ENCODE measurements at regions not wholly inside any gene's neighbourhood (a gene's known extent, or its start where the extent isn't known, plus 50 kb on each side); places are given as distances from the start of the nearest gene placed in this dataset.

GRCh38 chr1:81650776-81651175 is 150.0 kb upstream of the ADGRL2 start:
- Histone ChIP-seq H3K27ac (no peak overlapping the region), H3K36me3 (no peaks in the 10 kb centered on the region), H3K27me3 (no peaks in the 10 kb centered on the region), H3K9me3 (no peaks in the 10 kb centered on the region), H3K4me1 (peaks cover 0 to 11% (median 0%) of the 10 kb centered on the region in 3 donors), H3K4me3 (no peak overlapping the region)
- intact Hi-C loops (cut with DNase I): no loop called here
- no peak for DNase-seq
- TF ChIP-seq CTCF (IDR thresholded peaks at IDR 0.05): no peak
- no peak for TF ChIP-seq POLR2A (IDR thresholded peaks at IDR 0.05)

- no peak for DNase-seq
- 66 to 96% methylated on average over 2 of the region's 2 CpGs for WGBS, 2 donors
- Histone ChIP-seq H3K27ac (no peak overlapping the region), H3K27me3 (no peaks in the 10 kb centered on the region), H3K4me3 (no peak overlapping the region), H3K4me1 (no peaks in the 10 kb centered on the region), H3K9me3 (no peaks in the 10 kb centered on the region), H3K36me3 (no peaks in the 10 kb centered on the region)
- TF ChIP-seq CTCF (IDR thresholded peaks at IDR 0.05) (no peak), POLR2A (IDR thresholded peaks at IDR 0.05) (no peak)
- intact Hi-C loops (cut with DNase I): no loop called here
Observed at GRCh38 chr1:81635816-81636215, 164.9 kb upstream of the ADGRL2 start.

- Histone ChIP-seq H3K4me1 (no peaks in the 10 kb centered on the region), H3K9me3 (no peaks in the 10 kb centered on the region), H3K4me3 (no peak overlapping the region), H3K36me3 (no peaks in the 10 kb centered on the region), H3K27ac (no peak overlapping the region), H3K27me3 (no peaks in the 10 kb centered on the region)
- no peak for DNase-seq
- WGBS, 2 donors: 81 to 86% methylated on average over 6 of the region's 6 CpGs
- intact Hi-C loops (cut with DNase I): no loop called here
- TF ChIP-seq CTCF (IDR thresholded peaks at IDR 0.05) (no peak), POLR2A (IDR thresholded peaks at IDR 0.05) (no peak)
Observed at GRCh38 chr1:81634294-81634693, 166.4 kb upstream of the ADGRL2 start.

GRCh38 chr1:81619156-81619555 is 181.6 kb upstream of the ADGRL2 start:
- intact Hi-C loops (cut with DNase I): no loop called here
- no peaks in the 10 kb centered on the region for H3K36me3 ChIP-seq
- H3K27ac ChIP-seq: no peak overlapping the region
- TF ChIP-seq POLR2A (IDR thresholded peaks at IDR 0.05): no peak
- TF ChIP-seq CTCF (IDR thresholded peaks at IDR 0.05): no peak
- WGBS, 2 donors: 35 to 46% methylated on average over 3 of the region's 3 CpGs
- H3K4me3 ChIP-seq: no peak overlapping the region
- H3K9me3 ChIP-seq: no peaks in the 10 kb centered on the region
- no peak for DNase-seq
- H3K27me3 ChIP-seq: no peaks in the 10 kb centered on the region
- no peaks in the 10 kb centered on the region for H3K4me1 ChIP-seq

- intact Hi-C loops (cut with DNase I): no loop called here
- no peaks in the 10 kb centered on the region for H3K27me3 ChIP-seq
- TF ChIP-seq CTCF (IDR thresholded peaks at IDR 0.05) (no peak), POLR2A (IDR thresholded peaks at IDR 0.05) (no peak)
- no peak for DNase-seq
- no peaks in the 10 kb centered on the region for H3K9me3 ChIP-seq
- no peak overlapping the region for H3K4me3 ChIP-seq
- no peak overlapping the region for H3K27ac ChIP-seq
- H3K4me1 ChIP-seq: no peaks in the 10 kb centered on the region
- no peaks in the 10 kb centered on the region for H3K36me3 ChIP-seq
Observed at GRCh38 chr1:81618376-81618775, 182.4 kb upstream of the ADGRL2 start.
